Fibroblast of skin of left biceps (primary cell): ENCODE measurements at regions not wholly inside any gene's neighbourhood (a gene's known extent, or its start where the extent isn't known, plus 50 kb on each side); places are given as distances from the start of the nearest gene placed in this dataset.
"Not testable (repeated sequence)": the region's sequence is repeated elsewhere in the genome, so short reads cannot be mapped to it uniquely, and the experiment has no call there.

ENCODE experiments used
- DNase-seq, 2 experiments: peaks; one replicate each; pipeline ENCODE4 v3.0.0-alpha.2; 2013; ENCODE audit warnings: low read depth in 2 of 2

- no peak for DNase-seq
Observed at GRCh38 chr15:31487811-31488436, 161.3 kb downstream of the KLF13 start.

- DNase-seq = peak; percentile 57 to 59
Observed at GRCh38 chr15:31488437-31489204, 162.0 kb downstream of the KLF13 start.

GRCh38 chr15:31489281-31489680 is 162.6 kb downstream of the KLF13 start:
- DNase-seq = no peak

GRCh38 chr15:31489801-31490646 is 163.4 kb downstream of the KLF13 start:
- DNase-seq = no peak

- no peak for DNase-seq
Observed at GRCh38 chr15:31494786-31495185, 168.2 kb downstream of the KLF13 start.

DNA sequence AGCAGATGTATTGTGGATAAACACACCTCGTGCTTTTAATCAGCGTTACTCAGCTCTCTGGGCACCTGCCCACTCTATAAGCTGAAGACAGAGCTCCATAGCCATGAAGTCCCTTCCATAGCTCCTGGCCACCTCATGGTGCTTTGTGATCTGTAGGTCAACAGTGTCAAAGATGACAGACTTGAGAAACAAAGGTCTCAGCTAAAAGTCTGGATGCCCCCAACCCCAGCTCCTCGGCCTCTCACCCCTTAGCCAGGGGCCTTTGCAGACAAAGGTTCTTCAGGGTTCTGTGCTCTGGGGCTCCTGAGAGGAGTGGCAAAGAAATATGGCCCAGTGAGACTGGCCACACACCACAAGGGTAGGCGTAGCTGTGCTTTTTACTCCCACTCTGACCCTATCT is 168.6 kb downstream of the KLF13 start:
- DNase-seq = no peak

DNA sequence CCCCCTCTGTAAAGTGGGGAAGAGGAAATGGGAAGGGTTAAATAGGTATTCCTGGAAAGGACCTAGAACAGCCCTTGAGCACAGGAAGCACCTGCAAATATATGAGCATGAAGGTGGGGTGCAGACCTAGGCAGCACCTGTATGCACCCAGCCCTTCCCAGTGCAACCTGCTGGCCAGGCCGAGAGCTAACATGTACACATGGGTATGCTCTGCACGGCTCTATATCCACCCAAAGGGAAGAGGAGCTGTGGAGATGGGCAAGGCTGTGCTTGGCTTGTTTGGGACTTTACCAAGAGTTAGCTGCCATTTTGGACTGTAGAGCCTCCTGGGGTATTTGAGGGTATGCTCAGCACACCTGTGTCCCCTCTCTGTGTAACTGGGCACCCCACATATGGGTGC is 171.2 kb downstream of the KLF13 start:
- no peak for DNase-seq

GRCh38 chr15:31498329-31498728 is 171.7 kb downstream of the KLF13 start:
- no peak for DNase-seq

DNA sequence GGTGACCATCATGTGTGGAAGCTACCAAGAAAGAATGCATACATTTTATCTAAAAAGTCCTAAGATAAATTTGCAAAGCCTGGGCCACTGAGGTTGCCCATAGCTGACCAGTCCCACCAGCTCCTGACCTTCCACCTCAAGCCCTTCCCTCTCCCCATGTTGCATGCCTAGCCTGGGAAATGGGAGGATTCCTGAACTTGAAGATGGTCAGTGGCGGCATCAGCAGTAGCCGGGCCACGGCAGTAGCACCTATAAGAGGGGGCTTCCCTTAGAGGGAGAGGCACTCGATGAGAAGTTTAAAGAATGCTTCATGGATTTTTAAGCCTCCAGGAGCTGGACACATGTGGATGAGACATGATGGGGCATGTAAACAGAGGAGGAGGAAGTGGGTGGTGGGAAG is 172.1 kb downstream of the KLF13 start:
- no peak for DNase-seq

GRCh38 chr15:31499236-31499952 is 172.8 kb downstream of the KLF13 start:
- no peak for DNase-seq

DNA sequence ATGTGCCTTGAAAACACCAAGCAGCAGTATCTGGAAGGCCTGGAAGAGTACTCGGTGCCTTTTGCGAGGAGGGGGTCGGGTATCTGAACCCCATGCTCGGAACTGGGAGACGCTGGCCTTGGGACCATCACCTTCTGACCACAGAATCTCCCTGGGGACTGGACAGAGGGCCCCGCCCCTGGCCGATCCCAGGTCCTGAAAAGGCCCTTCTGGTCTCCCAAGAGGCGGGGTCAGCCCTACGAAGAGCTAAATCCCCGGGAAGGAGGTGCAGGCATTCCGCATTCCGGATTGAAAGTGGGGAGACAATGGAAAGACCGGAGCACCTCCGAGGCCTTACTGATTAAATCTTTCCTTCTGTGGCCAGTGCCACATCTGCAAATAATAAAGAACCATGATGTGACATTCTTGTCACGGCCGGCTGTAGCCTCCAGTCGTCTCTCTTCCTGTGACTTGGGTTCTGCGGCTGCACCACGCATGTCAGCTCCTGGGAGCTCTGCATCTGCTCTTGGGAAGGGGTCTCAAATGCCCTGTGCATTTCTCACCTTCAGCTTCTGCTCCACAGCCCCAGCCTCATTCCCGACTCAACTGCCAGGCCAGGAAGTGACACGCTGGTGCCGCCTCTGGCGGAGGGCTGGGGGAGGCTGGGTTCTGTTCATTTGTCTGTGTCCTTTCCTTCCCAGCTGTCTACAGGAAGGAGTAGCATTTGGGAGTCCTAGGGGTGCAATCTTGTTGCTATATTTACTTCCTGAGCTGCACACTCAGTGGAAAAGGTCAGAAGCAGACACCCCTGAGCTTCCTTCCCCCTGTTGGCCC is 173.5 kb downstream of the KLF13 start:
- DNase-seq = no peak

DNA sequence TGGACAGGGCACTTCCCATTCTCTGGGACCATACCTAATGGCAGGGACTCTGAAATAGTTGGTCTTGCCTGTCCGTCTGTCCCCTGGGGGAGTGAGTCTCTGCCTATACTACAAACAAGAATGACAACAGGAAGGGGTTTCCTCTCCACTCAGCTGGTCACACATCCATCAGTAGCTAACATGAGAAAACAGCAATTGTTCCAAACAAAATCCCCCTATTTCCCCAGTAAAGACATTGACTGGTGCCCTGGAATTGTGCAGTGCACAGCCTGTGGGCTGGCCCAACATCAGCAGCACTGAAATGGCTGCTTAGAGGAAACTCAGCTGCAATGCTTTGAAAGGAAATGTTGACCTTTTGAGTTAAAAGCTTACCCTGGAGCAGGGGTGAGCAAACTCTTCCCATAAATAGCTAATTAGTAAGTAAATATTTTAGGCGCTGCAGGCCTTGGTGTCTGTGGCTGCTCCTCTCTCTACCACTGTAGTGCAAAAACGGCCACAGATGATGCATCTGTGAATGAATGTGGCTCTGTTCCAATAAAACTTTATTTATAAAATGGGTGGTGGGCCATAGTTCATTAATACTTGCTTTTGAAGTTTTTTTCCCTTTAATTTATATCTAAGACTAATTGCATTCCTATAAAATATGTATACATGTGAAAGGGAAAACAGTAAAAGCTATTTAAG is 174.3 kb downstream of the KLF13 start:
- DNase-seq = no peak

GRCh38 chr15:31501536-31502157 is 175.0 kb downstream of the KLF13 start:
- DNase-seq = no peak

DNA sequence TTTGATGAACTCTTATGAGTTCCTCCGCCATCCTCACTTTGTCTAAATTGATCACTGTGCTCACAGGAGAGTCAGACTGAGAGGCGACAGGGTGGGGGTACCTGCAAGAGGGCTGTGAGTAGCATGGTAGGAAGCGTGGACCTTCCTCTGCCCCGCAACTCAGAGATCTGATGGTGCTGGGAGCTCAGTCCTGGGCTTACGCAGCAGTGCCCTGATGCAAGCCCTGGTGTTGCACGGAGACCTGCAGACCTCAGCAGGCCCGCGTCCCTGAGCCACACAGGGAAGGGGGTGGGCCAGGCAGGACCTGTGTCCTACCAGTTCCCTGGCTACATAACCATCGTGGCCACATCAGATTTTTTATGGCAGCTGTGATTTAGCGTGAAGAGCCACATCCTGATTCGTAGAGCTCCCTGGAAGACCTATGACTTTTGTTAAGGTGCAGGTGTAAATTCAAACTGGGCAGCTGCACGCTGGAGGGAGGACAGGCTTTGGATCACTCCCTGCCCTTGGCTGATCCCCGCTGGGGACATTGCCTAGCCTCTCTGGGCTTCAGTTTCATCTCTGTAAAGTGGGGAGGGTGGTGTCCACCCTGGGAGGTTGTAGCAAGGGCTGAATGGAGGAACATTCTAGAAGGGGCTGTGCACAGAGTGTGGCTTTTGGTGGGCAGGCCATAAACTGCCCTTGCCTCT is 176.1 kb downstream of the KLF13 start:
- no peak for DNase-seq

DNA sequence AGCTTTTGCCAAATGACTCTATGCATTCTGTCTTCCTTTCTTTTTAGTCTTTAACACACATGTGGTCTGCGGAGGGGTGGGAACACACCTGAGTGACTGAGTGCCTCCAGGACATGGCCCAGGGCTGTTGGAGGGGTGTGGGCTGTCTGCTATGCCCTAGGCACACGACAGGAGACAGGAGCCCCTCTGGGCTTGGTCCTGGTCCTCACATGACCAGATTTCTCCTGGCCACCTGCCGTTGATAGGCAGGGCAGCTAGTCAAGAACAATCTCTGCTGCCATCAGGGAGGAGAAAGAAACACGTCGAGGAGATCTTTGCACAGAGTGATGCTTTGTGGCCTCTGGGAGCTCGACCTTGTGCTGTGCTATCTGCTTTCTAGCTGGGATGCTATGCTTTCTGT is 176.6 kb downstream of the KLF13 start:
- no peak for DNase-seq

GRCh38 chr15:31503758-31504461 is 177.3 kb downstream of the KLF13 start:
- DNase-seq = no peak

DNA sequence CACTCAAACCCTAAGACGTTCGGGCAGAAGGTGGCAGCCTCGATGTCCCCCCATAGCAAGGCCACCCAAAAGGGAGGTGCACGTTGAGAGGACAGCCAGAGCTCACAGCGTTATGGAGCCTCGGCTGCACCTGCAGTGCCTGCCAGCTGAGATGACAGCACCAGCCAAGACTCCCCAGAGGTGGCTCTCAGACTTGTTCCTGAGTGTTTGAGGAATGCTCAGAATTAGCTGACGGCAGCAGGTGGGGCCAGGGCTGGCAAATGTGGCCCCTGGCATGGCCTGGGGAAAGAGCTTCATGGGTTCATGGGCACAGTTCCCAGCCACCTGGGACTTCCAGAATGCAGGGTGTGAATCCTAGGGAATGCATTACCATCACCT is 177.8 kb downstream of the KLF13 start:
- no peak for DNase-seq

GRCh38 chr15:31507573-31507972 is 180.9 kb downstream of the KLF13 start:
- not testable (repeated sequence) for DNase-seq

DNA sequence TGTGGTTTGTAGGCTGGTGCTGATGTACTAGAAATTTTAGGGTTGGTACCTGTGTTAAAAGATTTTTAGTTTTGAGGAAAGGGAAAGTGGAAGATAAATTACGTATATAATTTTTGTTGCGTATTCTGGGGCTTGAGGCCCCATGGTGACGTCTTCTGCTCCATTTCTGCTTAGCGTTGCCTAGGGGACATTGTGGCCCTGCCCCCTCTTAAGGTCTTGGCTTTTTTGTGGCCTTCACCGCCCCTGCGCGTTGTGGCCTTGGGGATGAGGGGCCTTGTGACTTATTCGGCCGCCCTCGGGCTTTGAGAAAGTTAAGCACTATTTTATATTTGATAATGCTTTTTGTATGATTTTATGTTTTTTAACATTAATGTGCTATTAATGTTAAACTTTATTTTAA is 182.0 kb downstream of the KLF13 start:
- no peak for DNase-seq
